ENCODE measurements at regions not wholly inside any gene's neighbourhood (a gene's known extent, or its start where the extent isn't known, plus 50 kb on each side); places are given as distances from the start of the nearest gene placed in this dataset.

- intact Hi-C loops (cut with micrococcal nuclease) = no loop called here
Observed at GRCh38 chr3:66165660-66166059, 55.1 kb upstream of the SLC25A26 start.

GRCh38 chr3:66164155-66164554, 56.6 kb upstream of the SLC25A26 start:
- H3K9me3 Mint-ChIP-seq = peaks cover 0 to 5% (median 2%) of the 10 kb centered on the region in 7 donors

More at GRCh38 chr3:66165660-66166059, 55.1 kb upstream of the SLC25A26 start:
- Histone ChIP-seq H3K4me1 (ENCODE audit: control insufficient read depth in 1 of 2, insufficient read depth in 2 of 2, low read length in 2 of 2) (no peaks in the 10 kb centered on the region), H3K27me3 (ENCODE audit: control insufficient read depth in 2 of 2, insufficient read depth in 2 of 2, low read length in 2 of 2) (no peaks in the 10 kb centered on the region), H3K27ac (ENCODE audit: low read depth in 1 of 2, low read length in 2 of 2) (no peak overlapping the region), H3K36me3 (replicated peaks in 1 of 2; ENCODE audit: control insufficient read depth in 1 of 2, insufficient read depth in 2 of 2, low read length in 2 of 2) (no peaks in the 10 kb centered on the region), H3K9me3 (replicated peaks in 1 of 2; ENCODE audit: control insufficient read depth in 1 of 2, insufficient read depth in 1 of 2, low read length in 2 of 2) (no peaks in the 10 kb centered on the region), H2AFZ (ENCODE audit: insufficient read depth, low read depth, low read length, poor library complexity, severe bottlenecking) (no peak overlapping the region), H3K4me3 (replicated peaks in 1 of 3; ENCODE audit: low read depth in 2 of 3, low read length in 3 of 3) (no peak overlapping the region), H4K20me1 (ENCODE audit: insufficient read depth, low read length) (no peaks in the 10 kb centered on the region), H3K9ac (ENCODE audit: insufficient read depth, low read length, poor library complexity, severe bottlenecking) (no peak overlapping the region), H3K4me2 (replicated peaks; ENCODE audit: extremely low read depth, low read length, poor library complexity, severe bottlenecking) (no peak overlapping the region), H3K79me2 (ENCODE audit: insufficient read depth, low read length) (no peaks in the 10 kb centered on the region)
- Mint-ChIP-seq H3K4me1 (no peaks in the 10 kb centered on the region), H3K4me3 (no peak overlapping the region), H3K36me3 (no peaks in the 10 kb centered on the region), H3K27ac (no peak overlapping the region), H3K27me3 (ENCODE audit: low read depth in 3 of 3) (peaks cover 0 to 1% (median 0%) of the 10 kb centered on the region in 3 donors), H3K9me3 (peaks cover 0 to 5% (median 2%) of the 10 kb centered on the region in 7 donors)
- no peak for TF ChIP-seq CTCF (IDR thresholded peaks at IDR 0.05)
- DNase-seq = no peak
- no CpG with 5 or more reads among the region's 1 CpG for WGBS (ENCODE audit: insufficient coverage)

More at GRCh38 chr3:66164155-66164554, 56.6 kb upstream of the SLC25A26 start:
- Histone ChIP-seq H4K20me1 (ENCODE audit: insufficient read depth, low read length) (no peaks in the 10 kb centered on the region), H3K4me3 (replicated peaks in 1 of 3; ENCODE audit: low read depth in 2 of 3, low read length in 3 of 3) (no peak overlapping the region), H3K9ac (ENCODE audit: insufficient read depth, low read length, poor library complexity, severe bottlenecking) (no peak overlapping the region), H3K4me1 (ENCODE audit: control insufficient read depth in 1 of 2, insufficient read depth in 2 of 2, low read length in 2 of 2) (no peaks in the 10 kb centered on the region), H3K36me3 (replicated peaks in 1 of 2; ENCODE audit: control insufficient read depth in 1 of 2, insufficient read depth in 2 of 2, low read length in 2 of 2) (no peaks in the 10 kb centered on the region), H2AFZ (ENCODE audit: insufficient read depth, low read depth, low read length, poor library complexity, severe bottlenecking) (no peak overlapping the region), H3K79me2 (ENCODE audit: insufficient read depth, low read length) (no peaks in the 10 kb centered on the region), H3K9me3 (replicated peaks in 1 of 2; ENCODE audit: control insufficient read depth in 1 of 2, insufficient read depth in 1 of 2, low read length in 2 of 2) (no peaks in the 10 kb centered on the region), H3K27ac (ENCODE audit: low read depth in 1 of 2, low read length in 2 of 2) (no peak overlapping the region), H3K4me2 (replicated peaks; ENCODE audit: extremely low read depth, low read length, poor library complexity, severe bottlenecking) (no peak overlapping the region), H3K27me3 (ENCODE audit: control insufficient read depth in 2 of 2, insufficient read depth in 2 of 2, low read length in 2 of 2) (no peaks in the 10 kb centered on the region)
- Mint-ChIP-seq H3K36me3 (no peaks in the 10 kb centered on the region), H3K4me1 (no peaks in the 10 kb centered on the region), H3K4me3 (no peak overlapping the region), H3K27me3 (ENCODE audit: low read depth in 3 of 3) (peaks cover 0 to 2% (median 1%) of the 10 kb centered on the region in 3 donors), H3K27ac (no peak overlapping the region)
- intact Hi-C loops (cut with micrococcal nuclease) = no loop called here
- no peak for TF ChIP-seq CTCF (IDR thresholded peaks at IDR 0.05)
- DNase-seq = no peak

All from CD14-positive monocyte (primary cell).